CD14-positive monocyte (primary cell): ENCODE measurements at regions not wholly inside any gene's neighbourhood (a gene's known extent, or its start where the extent isn't known, plus 50 kb on each side); places are given as distances from the start of the nearest gene placed in this dataset.

ENCODE experiments used
- DNase-seq, 3 donors: peaks; one replicate each; pipeline ENCODE4 v3.0.0-alpha.2; 2011 to 2022
- H2AFZ ChIP-seq: 2 replicates; pipeline ENCODE4 v1.6.0; 2012; ENCODE audit warnings: mild to moderate bottlenecking, low read depth, low read length, inconsistent platforms; ENCODE audit not compliant: insufficient read depth, poor library complexity, severe bottlenecking
- H3K27ac ChIP-seq, 2 donors: 1 replicate in 1 of 2; 2 replicates in 1 of 2; pipeline ENCODE4 v1.5.1; 2012 to 2013; ENCODE audit warnings: low read length in 2 of 2, control low read depth in 1 of 2, inconsistent platforms in 1 of 2, low read depth in 1 of 2, mild to moderate bottlenecking in 1 of 2
- H3K27me3 ChIP-seq, 2 donors: one replicate each; pipeline versions ENCODE4 v1.6.0 to v1.6.1; 2011 to 2013; ENCODE audit warnings: low read length in 2 of 2; ENCODE audit not compliant: control insufficient read depth in 2 of 2, insufficient read depth in 2 of 2
- H3K36me3 ChIP-seq, 2 donors: replicated peaks in 1 of 2; 1 replicate in 1 of 2; 2 replicates in 1 of 2; pipeline versions ENCODE4 v1.5.1 to v1.6.1; 2012 to 2013; ENCODE audit warnings: low read length in 2 of 2, control low read depth in 1 of 2, inconsistent platforms in 1 of 2, mild to moderate bottlenecking in 1 of 2; ENCODE audit not compliant: insufficient read depth in 2 of 2, control insufficient read depth in 1 of 2
- H3K4me1 ChIP-seq, 2 donors: 1 replicate in 1 of 2; 2 replicates in 1 of 2; pipeline versions ENCODE4 v1.5.1 to v1.6.1; 2012 to 2013; ENCODE audit warnings: low read length in 2 of 2, control low read depth in 1 of 2, inconsistent platforms in 1 of 2, mild to moderate bottlenecking in 1 of 2, moderate library complexity in 1 of 2; ENCODE audit not compliant: insufficient read depth in 2 of 2, control insufficient read depth in 1 of 2
- H3K4me2 ChIP-seq: replicated peaks from 2 replicates; pipeline ENCODE3; 2012; ENCODE audit warnings: low read length, moderate library complexity, mild to moderate bottlenecking; ENCODE audit not compliant: poor library complexity, severe bottlenecking; ENCODE audit errors: extremely low read depth
- H3K4me3 ChIP-seq, 3 experiments: fragments of 200-600 bp in 1 of 3; sonication (generic) in 1 of 3; replicated peaks in 1 of 3; 1 replicate in 2 of 3; 2 replicates in 1 of 3; pipeline ENCODE4 v1.5.1; 2011 to 2013; ENCODE audit warnings: low read length in 3 of 3, mild to moderate bottlenecking in 3 of 3, control low read depth in 2 of 3, low read depth in 2 of 3, inconsistent platforms in 1 of 3, moderate library complexity in 1 of 3
- H3K79me2 ChIP-seq: 2 replicates; pipeline ENCODE4 v1.6.0; 2012; ENCODE audit warnings: mild to moderate bottlenecking, control low read depth, inconsistent platforms, low read length, moderate library complexity; ENCODE audit not compliant: insufficient read depth
- H3K9ac ChIP-seq: 2 replicates; pipeline ENCODE4 v1.6.0; 2017; ENCODE audit warnings: low read length, mild to moderate bottlenecking; ENCODE audit not compliant: insufficient read depth, poor library complexity, severe bottlenecking
- H3K9me3 ChIP-seq, 2 donors: replicated peaks in 1 of 2; 1 replicate in 1 of 2; 2 replicates in 1 of 2; pipeline versions ENCODE4 v1.5.1 to v1.6.1; 2012 to 2013; ENCODE audit warnings: low read length in 2 of 2, control low read depth in 1 of 2; ENCODE audit not compliant: control insufficient read depth in 1 of 2, insufficient read depth in 1 of 2
- H4K20me1 ChIP-seq: 2 replicates; pipeline ENCODE4 v1.6.0; 2012; ENCODE audit warnings: mild to moderate bottlenecking, low read length, control low read depth, moderate library complexity; ENCODE audit not compliant: insufficient read depth
- H3K27ac Mint-ChIP-seq, 7 donors: one replicate each; pipeline ENCODE4 v1.8.0; 2020; ENCODE audit warnings: mild to moderate bottlenecking in 7 of 7, mixed read lengths in 7 of 7, moderate library complexity in 6 of 7, inconsistent platforms in 2 of 7
- H3K27me3 Mint-ChIP-seq, 3 donors: one replicate each; pipeline ENCODE4 v1.8.0; 2021 to 2022; ENCODE audit warnings: low read depth in 3 of 3, mild to moderate bottlenecking in 3 of 3, mixed read lengths in 3 of 3, moderate library complexity in 3 of 3, inconsistent platforms in 1 of 3
- H3K36me3 Mint-ChIP-seq, 2 donors: one replicate each; pipeline ENCODE4 v1.8.0; 2020; ENCODE audit warnings: mixed read lengths in 2 of 2, inconsistent platforms in 1 of 2, mild to moderate bottlenecking in 1 of 2
- H3K4me1 Mint-ChIP-seq: one replicate; pipeline ENCODE4 v1.8.0; 2020; ENCODE audit warnings: mild to moderate bottlenecking, mixed read lengths
- H3K4me3 Mint-ChIP-seq, 2 donors: one replicate each; pipeline ENCODE4 v1.8.0; 2020; ENCODE audit warnings: mild to moderate bottlenecking in 2 of 2, mixed read lengths in 2 of 2, moderate library complexity in 1 of 2
- H3K9me3 Mint-ChIP-seq, 7 donors: one replicate each; pipeline ENCODE4 v1.8.0; 2020 to 2022; ENCODE audit warnings: mixed read lengths in 7 of 7, mild to moderate bottlenecking in 6 of 7, moderate library complexity in 6 of 7, inconsistent platforms in 2 of 7
- CTCF ChIP-seq: fragments of 200-600 bp; IDR thresholded peaks from one replicate; pipeline ENCODE4 v1.8.0; 2022; ENCODE audit warnings: antibody characterized with exemption, mild to moderate bottlenecking
- WGBS: methylation state at CpG from one replicate; pipeline ENCODE4 v1.1.5; 2013; ENCODE audit warnings: missing lambda C conversion rate; ENCODE audit not compliant: insufficient coverage; 5-methylcytosine and 5-hydroxymethylcytosine counted together
- intact Hi-C, 2 donors: fragments of 100-400 bp; cut with micrococcal nuclease; formaldehyde crosslinking; loops; one replicate each; pipeline versions ENCODE4 v1.15.0 to v1.15.1; 2023

GRCh38 chrX:3527166-3527565 is 180.7 kb upstream of the MXRA5 start:
- no CpG with 5 or more reads among the region's 3 CpGs for WGBS
- Mint-ChIP-seq H3K4me3 (no peak overlapping the region), H3K36me3 (no peaks in the 10 kb centered on the region), H3K27ac (no peak overlapping the region), H3K4me1 (no peaks in the 10 kb centered on the region), H3K9me3 (peaks cover 0 to 7% (median 0%) of the 10 kb centered on the region in 7 donors), H3K27me3 (no peaks in the 10 kb centered on the region)
- no peak overlapping the region for H2AFZ ChIP-seq
- H3K4me2 ChIP-seq: no peak overlapping the region
- H4K20me1 ChIP-seq: no peaks in the 10 kb centered on the region
- no peak for DNase-seq
- no peaks in the 10 kb centered on the region for H3K79me2 ChIP-seq
- no peak overlapping the region for H3K4me3 ChIP-seq
- no peaks in the 10 kb centered on the region for H3K36me3 ChIP-seq
- intact Hi-C loops: no loop called here
- H3K9ac ChIP-seq: no peak overlapping the region
- no peak overlapping the region for H3K27ac ChIP-seq
- no peaks in the 10 kb centered on the region for H3K4me1 ChIP-seq
- no peak for TF ChIP-seq CTCF
- H3K27me3 ChIP-seq: no peaks in the 10 kb centered on the region
- peaks cover 0 to 13% of the 10 kb centered on the region in 2 donors for H3K9me3 ChIP-seq

GRCh38 chrX:3526731-3527130 is 180.3 kb upstream of the MXRA5 start:
- no peak for DNase-seq
- Mint-ChIP-seq H3K9me3 (peaks cover 0 to 7% (median 0%) of the 10 kb centered on the region in 7 donors), H3K4me1 (no peaks in the 10 kb centered on the region), H3K27ac (no peak overlapping the region), H3K27me3 (no peaks in the 10 kb centered on the region), H3K36me3 (no peaks in the 10 kb centered on the region), H3K4me3 (no peak overlapping the region)
- H3K9me3 ChIP-seq: peaks cover 0 to 13% of the 10 kb centered on the region in 2 donors
- no peaks in the 10 kb centered on the region for H4K20me1 ChIP-seq
- H3K27me3 ChIP-seq: no peaks in the 10 kb centered on the region
- no peaks in the 10 kb centered on the region for H3K4me1 ChIP-seq
- TF ChIP-seq CTCF: no peak
- intact Hi-C loops: no loop called here
- H3K36me3 ChIP-seq: no peaks in the 10 kb centered on the region
- no peak overlapping the region for H3K4me2 ChIP-seq
- H3K27ac ChIP-seq: no peak overlapping the region
- no peak overlapping the region for H2AFZ ChIP-seq
- no peak overlapping the region for H3K9ac ChIP-seq
- WGBS: no CpG with 5 or more reads among the region's 2 CpGs
- no peaks in the 10 kb centered on the region for H3K79me2 ChIP-seq
- no peak overlapping the region for H3K4me3 ChIP-seq
